AG10803 (cell line): ENCODE measurements at regions not wholly inside any gene's neighbourhood (a gene's known extent, or its start where the extent isn't known, plus 50 kb on each side); places are given as distances from the start of the nearest gene placed in this dataset.
"Not testable (repeated sequence)": the region's sequence is repeated elsewhere in the genome, so short reads cannot be mapped to it uniquely, and the experiment has no call there.

ENCODE experiments used
- DNase-seq: peaks from one replicate; pipeline ENCODE4 v3.0.0; 2010; ENCODE audit warnings: low read depth
- H3K4me3 ChIP-seq: 2 replicates; pipeline ENCODE4 v1.5.1; 2011; ENCODE audit warnings: mild to moderate bottlenecking, low read length, control low read depth
- CTCF ChIP-seq: conservative IDR thresholded peaks from 2 replicates; pipeline ENCODE4 v1.5.1; 2011; ENCODE audit warnings: mild to moderate bottlenecking, low read length, control low read depth, inconsistent platforms

GRCh38 chr4:152064282-152064681 lies 303.5 kb upstream of the GATB start:
- no peak overlapping the region for H3K4me3 ChIP-seq
- no peak for DNase-seq
- no peak for TF ChIP-seq CTCF

GRCh38 chr4:152063621-152064240 lies 302.9 kb upstream of the GATB start:
- DNase-seq: no peak
- no peak for TF ChIP-seq CTCF
- no peak overlapping the region for H3K4me3 ChIP-seq

GRCh38 chr4:152062936-152063620 lies 302.3 kb upstream of the GATB start:
- no peak for DNase-seq
- H3K4me3 ChIP-seq: no peak overlapping the region
- no peak for TF ChIP-seq CTCF

- no peak overlapping the region for H3K4me3 ChIP-seq
- no peak for TF ChIP-seq CTCF
- DNase-seq: no peak
Measured at GRCh38 chr4:152054731-152055130, 293.9 kb upstream of the GATB start.

- TF ChIP-seq CTCF: no peak
- DNase-seq: no peak
- no peak overlapping the region for H3K4me3 ChIP-seq
Measured at GRCh38 chr4:152052451-152053057, 291.7 kb upstream of the GATB start.

GRCh38 chr4:152051332-152051731 lies 290.5 kb upstream of the GATB start:
- DNase-seq, H3K4me3 ChIP-seq: not testable (repeated sequence)

- no peak for DNase-seq
- no peak for TF ChIP-seq CTCF
Measured at GRCh38 chr4:152050106-152050505, 289.3 kb upstream of the GATB start.

More at GRCh38 chr4:152050106-152050505, 289.3 kb upstream of the GATB start:
- H3K4me3 ChIP-seq: no peak overlapping the region
